LHCN-M2 (cell line): ENCODE measurements at regions not wholly inside any gene's neighbourhood (a gene's known extent, or its start where the extent isn't known, plus 50 kb on each side); places are given as distances from the start of the nearest gene placed in this dataset.
"Not testable (repeated sequence)": the region's sequence is repeated elsewhere in the genome, so short reads cannot be mapped to it uniquely, and the experiment has no call there.

ENCODE experiments used
- DNase-seq: peaks from one replicate; pipeline ENCODE4 v3.0.0-alpha.2; 2012; ENCODE audit warnings: low read depth

- DNase-seq = no peak
Measured at GRCh38 chr4:123144616-123145015, 222.2 kb upstream of the NUDT6 start.

DNA sequence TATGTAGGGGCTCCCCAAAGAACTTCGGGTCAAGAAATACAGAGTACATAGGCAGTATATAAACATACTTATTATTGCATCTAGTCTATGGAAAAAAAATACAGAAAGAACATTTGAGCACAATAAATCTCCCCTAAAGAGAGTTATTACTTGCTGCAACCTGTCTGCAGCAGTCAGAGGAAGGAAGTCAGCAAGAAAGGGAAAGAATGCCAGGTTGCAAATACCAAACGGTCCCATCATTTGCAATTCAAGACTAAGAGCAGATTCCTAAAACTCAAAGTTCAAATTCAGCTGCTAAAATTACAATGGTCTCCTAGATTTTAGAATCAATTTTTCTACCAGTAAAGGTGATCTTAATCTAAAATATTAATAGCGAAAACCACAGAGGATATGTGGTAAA, 236.2 kb upstream of the NUDT6 start:
- no peak for DNase-seq

DNA sequence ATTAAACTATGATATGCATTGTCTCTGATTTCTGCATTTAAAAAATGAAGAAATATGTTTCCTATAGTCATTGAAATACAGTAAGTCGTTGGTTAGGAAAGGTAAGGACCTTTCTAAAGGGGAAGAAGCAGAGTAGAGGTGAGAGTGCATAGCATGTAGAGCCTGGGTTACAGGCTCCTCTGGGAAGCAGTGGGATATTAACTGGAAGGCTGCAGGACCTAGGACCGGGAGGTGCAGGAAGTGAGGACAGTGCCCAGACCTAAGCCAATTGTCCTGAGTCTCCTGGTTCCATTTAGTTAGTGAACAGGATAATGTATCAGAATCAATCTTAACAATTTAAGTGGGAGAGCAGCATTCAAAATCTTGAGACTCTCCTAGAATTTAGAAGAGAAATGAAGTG, 237.1 kb upstream of the NUDT6 start:
- DNase-seq = no peak

- DNase-seq = no peak
Measured at GRCh38 chr4:123162859-123163258, 233.7 kb upstream of the SPRY1 start.

GRCh38 chr4:123163501-123163900, 233.1 kb upstream of the SPRY1 start:
- DNase-seq = no peak

- no peak for DNase-seq
Measured at GRCh38 chr4:123166023-123166422, 230.6 kb upstream of the SPRY1 start.

GRCh38 chr4:123167931-123168330, 228.7 kb upstream of the SPRY1 start:
- DNase-seq = no peak

DNA sequence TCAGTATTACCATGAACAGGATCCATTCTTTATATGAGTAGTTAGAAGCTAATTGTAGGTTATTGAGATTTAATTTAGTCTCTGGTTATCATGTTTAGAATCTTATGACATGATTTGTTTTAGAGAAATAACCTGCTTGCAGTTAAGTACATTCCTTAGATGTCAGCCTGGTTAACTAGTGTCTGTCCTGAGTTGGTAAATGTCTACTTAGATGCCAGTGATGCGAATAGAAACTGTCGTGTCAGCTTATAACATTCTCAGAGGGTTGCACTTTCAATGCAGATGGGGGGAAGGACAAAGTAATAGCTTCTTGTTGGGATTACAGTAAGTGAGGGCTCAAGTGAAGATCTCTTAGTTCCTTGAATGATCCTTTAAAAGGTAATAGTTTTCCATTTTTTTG, 227.8 kb upstream of the SPRY1 start:
- no peak for DNase-seq

DNA sequence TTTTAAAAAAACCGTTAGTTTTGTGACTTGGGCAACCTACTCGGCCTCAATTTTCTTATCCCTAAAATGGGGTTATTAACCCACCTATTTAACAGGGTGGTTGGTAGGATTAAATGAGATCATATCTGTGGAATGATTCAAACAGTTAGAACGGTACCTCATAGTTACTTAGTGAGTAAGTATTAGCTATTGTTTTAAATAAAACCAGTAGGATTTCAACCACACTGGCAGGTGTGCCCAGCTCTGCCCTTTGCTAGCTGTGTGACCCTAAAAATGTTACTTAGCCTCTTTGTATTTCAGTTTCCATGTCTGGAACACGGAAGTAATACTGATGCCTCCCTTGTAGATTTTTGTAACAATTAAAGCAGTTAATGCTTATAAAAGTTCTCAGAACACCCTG, 225.8 kb upstream of the SPRY1 start:
- DNase-seq = peak; percentile 83

DNA sequence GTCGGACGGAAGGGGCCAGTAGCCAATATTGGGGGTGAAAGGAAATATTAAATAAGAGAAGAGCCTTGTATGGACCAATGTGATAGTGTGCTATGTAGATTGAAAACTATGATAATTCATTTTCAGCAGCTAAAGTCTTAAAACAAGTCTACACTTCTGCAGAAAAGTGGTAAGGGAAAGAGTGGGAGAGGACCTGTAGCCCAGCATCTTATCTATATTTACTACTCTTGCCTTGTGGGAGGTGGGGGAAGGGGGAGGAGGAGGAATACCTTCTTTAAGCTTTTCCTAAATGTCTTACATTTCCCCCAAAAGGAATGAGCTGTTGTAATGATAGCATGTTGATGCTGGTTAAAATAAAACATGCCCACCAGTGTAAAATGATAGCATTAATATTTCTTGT, 220.0 kb upstream of the SPRY1 start:
- no peak for DNase-seq

GRCh38 chr4:123182289-123182688, 214.3 kb upstream of the SPRY1 start:
- DNase-seq = no peak

DNA sequence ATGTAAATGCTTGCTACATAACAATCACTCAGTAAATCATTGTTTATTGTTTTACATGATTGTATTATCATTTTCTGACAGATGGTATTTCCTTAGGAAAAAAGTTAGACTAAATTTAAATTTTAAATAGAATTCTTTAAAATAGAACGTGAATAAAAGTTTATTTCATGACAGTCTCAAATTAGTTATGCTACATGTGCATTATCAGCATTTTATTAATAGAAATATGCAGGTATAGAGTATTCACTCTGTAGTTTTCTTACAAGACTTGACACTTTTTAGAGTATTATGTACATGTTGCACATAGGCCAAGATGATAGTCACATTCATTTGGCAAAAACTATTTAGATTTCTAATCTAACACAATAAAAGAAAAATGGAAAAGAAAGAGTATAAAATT, 213.3 kb upstream of the SPRY1 start:
- no peak for DNase-seq

GRCh38 chr4:123183754-123184153, 212.8 kb upstream of the SPRY1 start:
- DNase-seq = not testable (repeated sequence)

DNA sequence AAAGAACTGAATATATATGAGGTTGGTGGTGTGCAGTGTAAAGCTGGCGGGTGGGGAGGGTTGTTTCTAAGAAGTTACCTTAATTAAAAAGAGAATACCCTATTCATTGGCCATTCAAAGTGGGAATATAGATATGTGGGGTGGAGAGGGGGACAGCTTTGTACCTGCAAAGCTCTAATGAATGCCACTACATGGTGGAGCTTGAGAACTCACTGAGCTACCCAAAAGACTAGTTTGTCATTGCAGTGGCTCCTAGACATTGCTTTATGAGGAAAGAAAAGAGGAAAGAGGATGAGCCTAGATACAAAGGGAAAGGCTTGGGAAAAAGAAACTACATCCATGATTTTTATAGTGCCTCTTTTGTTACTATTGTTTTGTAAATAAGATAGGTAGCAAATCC, 209.9 kb upstream of the SPRY1 start:
- no peak for DNase-seq

GRCh38 chr4:123190176-123190575, 206.4 kb upstream of the SPRY1 start:
- DNase-seq = no peak

GRCh38 chr4:123191728-123192127, 204.9 kb upstream of the SPRY1 start:
- DNase-seq = no peak

- DNase-seq = no peak
Measured at GRCh38 chr4:123193802-123194367, 202.7 kb upstream of the SPRY1 start.

DNA sequence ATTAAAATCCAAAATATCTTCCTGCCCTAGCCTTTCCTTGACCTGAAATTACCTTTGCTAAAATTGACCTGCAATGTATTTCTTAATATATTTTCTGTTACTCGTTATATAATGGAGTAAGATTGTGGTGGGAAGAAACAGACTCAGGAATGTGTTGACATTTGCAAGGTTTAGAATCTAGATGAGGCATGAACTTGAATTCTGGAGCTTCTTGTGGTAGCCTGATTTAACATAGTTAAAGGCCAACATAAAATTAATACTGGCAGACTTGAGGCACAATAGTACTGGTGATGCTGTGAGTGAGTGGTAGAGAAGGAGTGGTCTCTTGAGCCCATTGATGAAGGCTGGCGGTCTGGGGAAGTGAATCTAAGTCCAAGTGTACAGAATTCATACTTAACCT, 197.9 kb upstream of the SPRY1 start:
- DNase-seq = no peak

- DNase-seq = no peak
Measured at GRCh38 chr4:123200051-123200940, 196.3 kb upstream of the SPRY1 start.

- DNase-seq = no peak
Measured at GRCh38 chr4:123204737-123205136, 191.9 kb upstream of the SPRY1 start.

DNA sequence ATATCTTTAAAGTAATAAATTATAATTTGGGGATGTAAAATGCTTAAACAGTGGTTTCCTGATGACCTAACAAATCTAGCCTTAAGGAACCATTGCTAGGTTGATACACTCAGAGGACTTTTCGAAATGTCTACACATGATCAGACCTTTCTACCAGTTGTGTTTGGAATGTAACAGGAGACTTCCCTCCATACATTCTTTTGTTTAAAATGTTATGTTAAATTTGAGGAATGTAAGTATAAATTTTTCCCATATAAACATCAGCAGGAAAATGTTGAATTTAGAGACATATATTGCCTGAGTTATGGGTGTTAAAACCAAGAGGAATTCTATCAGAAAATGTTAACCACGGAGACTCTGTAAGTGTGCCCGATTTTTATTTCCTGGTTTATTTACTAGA, 190.6 kb upstream of the SPRY1 start:
- DNase-seq = no peak

- DNase-seq = no peak
Measured at GRCh38 chr4:123209436-123209835, 187.2 kb upstream of the SPRY1 start.

DNA sequence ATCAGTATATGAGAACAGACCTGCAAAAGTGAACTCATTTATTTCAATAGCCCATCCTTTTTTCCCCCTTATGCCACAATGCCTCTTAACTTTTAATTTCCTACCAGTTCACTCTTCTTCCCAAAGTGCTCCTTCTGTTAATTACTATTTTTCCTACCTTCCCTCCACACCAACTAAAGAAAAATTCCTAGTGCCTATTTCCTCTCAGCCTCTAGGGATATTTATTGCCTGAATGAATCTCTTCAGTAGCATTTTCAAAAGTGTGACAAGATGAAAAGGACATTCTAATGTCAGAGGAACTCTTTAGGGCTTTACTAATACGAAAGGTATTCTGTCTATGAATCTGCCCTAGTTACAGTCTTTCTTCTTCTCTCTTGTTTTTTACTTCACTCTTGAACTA, 181.1 kb upstream of the SPRY1 start:
- DNase-seq = no peak
